ENCODE measurements at regions not wholly inside any gene's neighbourhood (a gene's known extent, or its start where the extent isn't known, plus 50 kb on each side); places are given as distances from the start of the nearest gene placed in this dataset.

DNA sequence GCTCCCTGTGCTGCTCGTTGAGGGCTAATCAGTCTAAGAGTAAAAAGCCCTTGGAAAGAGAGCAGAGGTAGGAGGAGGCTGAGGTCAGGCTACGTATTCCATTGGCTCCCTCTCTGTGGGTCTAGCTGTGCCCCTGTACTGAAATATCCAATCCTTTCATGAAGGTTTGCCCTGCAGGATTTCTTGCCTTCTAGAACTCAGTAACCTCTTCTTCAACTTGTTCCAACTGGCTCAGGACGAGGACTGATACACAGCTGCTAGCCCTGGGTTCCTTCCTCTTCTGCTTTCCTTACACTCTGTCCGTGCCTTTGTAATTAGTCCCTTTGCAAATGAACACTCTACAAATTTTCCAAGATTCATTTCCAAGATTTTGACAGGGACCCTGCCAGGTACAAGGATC is 560.5 kb downstream of the ACTR3B start:
- Mint-ChIP-seq H3K27me3 (no peaks in the 10 kb centered on the region), H3K36me3 (ENCODE audit: low read depth) (no peaks in the 10 kb centered on the region), H3K9me3 (peaks cover 5% of the 10 kb centered on the region), H3K27ac (no peak overlapping the region), H3K4me3 (no peak overlapping the region), H3K4me1 (ENCODE audit: low read depth) (no peaks in the 10 kb centered on the region)
- intact Hi-C loops (cut with micrococcal nuclease) = no loop called here
- POLR2A ChIA-PET = no interaction called here
- CTCF ChIA-PET = no interaction called here
- no peak for DNase-seq
- TF ChIP-seq, protein P1, sequence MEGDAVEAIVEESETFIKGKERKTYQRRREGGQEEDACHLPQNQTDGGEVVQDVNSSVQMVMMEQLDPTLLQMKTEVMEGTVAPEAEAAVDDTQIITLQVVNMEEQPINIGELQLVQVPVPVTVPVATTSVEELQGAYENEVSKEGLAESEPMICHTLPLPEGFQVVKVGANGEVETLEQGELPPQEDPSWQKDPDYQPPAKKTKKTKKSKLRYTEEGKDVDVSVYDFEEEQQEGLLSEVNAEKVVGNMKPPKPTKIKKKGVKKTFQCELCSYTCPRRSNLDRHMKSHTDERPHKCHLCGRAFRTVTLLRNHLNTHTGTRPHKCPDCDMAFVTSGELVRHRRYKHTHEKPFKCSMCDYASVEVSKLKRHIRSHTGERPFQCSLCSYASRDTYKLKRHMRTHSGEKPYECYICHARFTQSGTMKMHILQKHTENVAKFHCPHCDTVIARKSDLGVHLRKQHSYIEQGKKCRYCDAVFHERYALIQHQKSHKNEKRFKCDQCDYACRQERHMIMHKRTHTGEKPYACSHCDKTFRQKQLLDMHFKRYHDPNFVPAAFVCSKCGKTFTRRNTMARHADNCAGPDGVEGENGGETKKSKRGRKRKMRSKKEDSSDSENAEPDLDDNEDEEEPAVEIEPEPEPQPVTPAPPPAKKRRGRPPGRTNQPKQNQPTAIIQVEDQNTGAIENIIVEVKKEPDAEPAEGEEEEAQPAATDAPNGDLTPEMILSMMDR (IDR thresholded peaks at IDR 0.05) = no peak
- no peak for ATAC-seq

DNA sequence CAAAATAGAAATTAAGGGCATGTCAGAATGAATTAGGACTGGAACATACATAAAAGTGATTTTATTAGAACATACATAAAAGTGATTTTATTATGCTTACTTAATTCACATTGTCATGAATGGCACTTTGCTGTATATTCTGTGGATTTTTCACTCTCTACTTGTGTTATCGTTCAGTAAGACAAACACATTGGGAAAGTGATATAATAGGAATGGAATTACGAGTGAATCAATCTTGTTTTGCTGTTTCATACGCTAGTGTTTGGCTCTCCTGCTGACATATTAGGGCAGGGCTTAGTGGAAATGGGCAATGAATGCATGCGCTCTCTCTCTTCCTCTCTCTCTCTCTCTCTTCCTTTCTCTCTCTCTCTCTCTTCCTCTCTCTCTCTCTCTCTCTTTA is 561.1 kb downstream of the ACTR3B start:
- H3K9me3 Mint-ChIP-seq = peaks cover 5% of the 10 kb centered on the region
- POLR2A ChIA-PET = no interaction called here
- no peak for ATAC-seq
- H3K27ac Mint-ChIP-seq = no peak overlapping the region
- TF ChIP-seq, protein P1 (IDR thresholded peaks at IDR 0.05) = no peak
- no peak overlapping the region for H3K4me3 Mint-ChIP-seq
- intact Hi-C loops (cut with micrococcal nuclease) = no loop called here
- no peaks in the 10 kb centered on the region for H3K4me1 Mint-ChIP-seq (ENCODE audit: low read depth)
- no peaks in the 10 kb centered on the region for H3K36me3 Mint-ChIP-seq (ENCODE audit: low read depth)
- DNase-seq = no peak
- no peaks in the 10 kb centered on the region for H3K27me3 Mint-ChIP-seq
- CTCF ChIA-PET = no interaction called here

DNA sequence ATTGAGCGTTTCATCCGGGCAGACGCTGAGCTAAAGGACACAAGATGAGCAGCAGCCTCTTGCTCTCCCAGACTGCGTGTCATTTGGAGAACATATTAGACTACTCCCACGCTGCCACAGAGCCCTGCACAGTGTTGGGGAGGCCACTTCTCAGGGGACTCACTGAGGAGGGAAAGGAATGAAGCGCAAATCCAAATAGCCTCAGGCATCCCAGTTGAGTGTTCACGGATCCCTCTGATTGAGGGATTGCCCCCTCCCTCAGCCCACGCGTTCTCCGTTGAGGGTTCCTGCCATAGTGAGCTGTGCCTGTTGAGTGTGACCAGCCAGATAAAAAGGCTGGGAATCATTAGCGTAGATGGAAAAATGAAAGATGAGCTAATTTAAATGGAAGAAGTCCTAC is 563.4 kb downstream of the ACTR3B start:
- Mint-ChIP-seq H3K27me3 (no peaks in the 10 kb centered on the region), H3K9me3 (peaks cover 13% of the 10 kb centered on the region), H3K36me3 (ENCODE audit: low read depth) (no peaks in the 10 kb centered on the region), H3K4me3 (no peak overlapping the region), H3K27ac (no peak overlapping the region), H3K4me1 (ENCODE audit: low read depth) (no peaks in the 10 kb centered on the region)
- TF ChIP-seq, protein P1 (IDR thresholded peaks at IDR 0.05) = no peak
- CTCF ChIA-PET = no interaction called here
- DNase-seq = no peak
- POLR2A ChIA-PET = no interaction called here
- no peak for ATAC-seq
- intact Hi-C loops (cut with micrococcal nuclease) = no loop called here

DNA sequence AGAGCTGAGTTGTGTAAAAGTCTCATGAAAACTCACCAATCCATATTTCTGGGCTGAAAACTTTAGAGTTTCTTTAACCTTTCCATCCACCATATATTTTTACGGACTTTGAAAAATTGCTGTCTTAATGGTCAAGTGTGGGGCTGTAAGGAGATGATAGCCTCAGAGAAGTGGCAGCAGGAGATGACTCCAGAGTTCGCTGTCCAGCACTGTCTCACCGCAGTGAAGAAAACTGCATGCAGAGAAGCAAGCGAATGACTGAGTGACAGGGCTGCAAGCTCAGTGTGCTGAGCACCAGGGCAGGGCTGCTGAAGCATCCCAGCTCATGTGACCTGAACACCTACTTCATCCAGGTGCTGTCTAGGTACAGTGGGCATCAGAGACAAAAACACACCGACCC is 564.5 kb downstream of the ACTR3B start:
- Mint-ChIP-seq H3K27me3 (no peaks in the 10 kb centered on the region), H3K27ac (no peak overlapping the region), H3K36me3 (ENCODE audit: low read depth) (no peaks in the 10 kb centered on the region), H3K4me1 (ENCODE audit: low read depth) (no peaks in the 10 kb centered on the region), H3K4me3 (no peak overlapping the region), H3K9me3 (peaks cover 13% of the 10 kb centered on the region)
- ATAC-seq (no peak), DNase-seq (no peak)
- ChIA-PET CTCF (no interaction called here), POLR2A (no interaction called here)
- intact Hi-C loops (cut with micrococcal nuclease) = no loop called here
- TF ChIP-seq, protein P1 (IDR thresholded peaks at IDR 0.05) = no peak

DNA sequence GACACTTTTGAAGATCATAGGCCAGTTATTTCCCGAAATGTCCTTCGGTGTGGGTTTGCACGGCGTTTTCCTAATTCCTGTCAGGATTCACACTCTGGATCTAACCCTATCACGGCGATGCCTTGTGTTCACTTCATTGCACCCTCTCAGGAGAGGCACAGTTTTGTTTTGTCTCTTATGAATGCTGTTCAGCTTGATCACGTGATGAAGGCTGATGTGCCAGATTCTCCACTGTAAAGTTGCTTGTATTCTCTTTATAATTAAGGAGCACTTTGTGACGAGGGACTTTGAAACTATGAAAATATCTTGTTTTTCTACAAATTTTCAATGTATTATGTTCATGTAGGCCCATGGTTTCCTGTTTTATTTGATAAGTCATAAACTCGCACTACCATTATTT is 568.1 kb downstream of the ACTR3B start:
- Mint-ChIP-seq H3K27ac (no peak overlapping the region), H3K36me3 (ENCODE audit: low read depth) (no peaks in the 10 kb centered on the region), H3K27me3 (no peaks in the 10 kb centered on the region), H3K4me3 (no peak overlapping the region), H3K9me3 (peaks cover 15% of the 10 kb centered on the region), H3K4me1 (ENCODE audit: low read depth) (no peaks in the 10 kb centered on the region)
- ATAC-seq (no peak), DNase-seq (no peak)
- ChIA-PET CTCF (no interaction called here), POLR2A (no interaction called here)
- intact Hi-C loops (cut with micrococcal nuclease) = no loop called here
- TF ChIP-seq, protein P1 (IDR thresholded peaks at IDR 0.05) = no peak

Measured in activated CD8-positive, alpha-beta T cell treated with anti-CD3 and anti-CD28 coated beads for 36 hours (primary cell).